ENCODE measurements at regions not wholly inside any gene's neighbourhood (a gene's known extent, or its start where the extent isn't known, plus 50 kb on each side); places are given as distances from the start of the nearest gene placed in this dataset.
"Not testable (repeated sequence)": the region's sequence is repeated elsewhere in the genome, so short reads cannot be mapped to it uniquely, and the experiment has no call there.

DNA sequence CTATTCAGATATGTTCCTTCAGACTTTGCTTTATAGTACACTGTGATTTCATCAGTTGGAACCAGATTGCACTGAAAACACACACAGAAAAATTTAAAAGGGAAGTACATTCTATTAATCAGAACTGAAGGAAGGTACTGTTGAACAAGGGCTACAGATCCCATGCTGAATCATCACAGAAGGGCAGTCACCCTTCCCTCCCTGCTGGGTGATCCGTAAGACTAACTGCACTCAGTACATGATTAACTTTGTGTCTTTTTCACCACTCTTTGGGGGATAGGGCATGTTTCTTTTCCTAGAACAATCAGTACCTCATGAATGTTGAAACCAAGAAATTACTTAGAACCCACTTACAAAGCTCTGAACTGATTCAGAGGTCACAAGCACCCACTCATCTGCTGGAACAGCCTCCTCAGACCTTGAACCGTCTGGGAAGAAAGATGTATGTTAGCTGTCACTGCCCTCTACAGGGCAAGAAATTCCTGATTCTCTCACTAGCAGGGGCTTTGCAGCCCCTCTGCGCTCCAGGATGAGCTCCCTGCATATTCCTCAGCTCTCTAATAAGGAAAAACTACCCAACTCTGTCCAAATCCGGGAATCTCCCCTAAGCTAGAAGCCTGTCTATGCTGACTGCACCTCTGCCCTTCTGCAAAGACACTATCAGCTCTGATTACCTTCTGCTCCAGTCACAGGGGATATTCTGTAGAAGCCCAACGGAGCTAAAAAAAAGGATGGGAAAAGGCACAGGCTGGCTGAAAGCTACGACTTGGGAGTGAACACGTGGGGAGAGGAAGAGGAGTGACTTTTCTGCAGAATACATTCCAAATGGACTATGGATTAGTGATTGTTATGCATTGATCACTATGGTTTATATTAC, 51.0 kb downstream of the IARS1 start:
- DNase-seq (ENCODE audit: low spot score) = no peak

- DNase-seq (ENCODE audit: low spot score) = no peak
These were observed 56.6 kb downstream of the IARS1 start for GRCh38 chr9:92236915-92237314.

DNA sequence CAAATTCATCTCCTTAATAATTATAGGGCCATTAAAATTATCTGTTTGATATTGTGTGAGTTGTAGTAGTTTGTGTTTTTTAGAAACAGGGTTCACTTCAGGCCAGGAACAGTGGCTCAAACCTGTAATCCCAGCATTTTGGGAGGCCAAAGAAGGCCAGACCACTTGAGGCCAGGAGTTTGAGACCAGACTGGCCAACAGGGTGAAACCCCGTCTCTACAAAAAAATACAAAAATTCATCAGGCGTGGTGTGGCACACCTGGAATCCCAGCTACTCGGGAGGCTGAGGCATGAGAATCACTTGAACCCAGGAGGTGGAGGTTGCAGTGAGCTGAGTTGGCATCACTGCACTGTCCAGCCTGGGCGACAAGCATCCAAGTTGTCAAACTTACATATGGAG, 57.0 kb downstream of the IARS1 start:
- no peak for DNase-seq (ENCODE audit: low spot score)

- no peak for DNase-seq (ENCODE audit: low spot score)
These were observed 59.0 kb downstream of the IARS1 start for GRCh38 chr9:92234514-92234913.

DNA sequence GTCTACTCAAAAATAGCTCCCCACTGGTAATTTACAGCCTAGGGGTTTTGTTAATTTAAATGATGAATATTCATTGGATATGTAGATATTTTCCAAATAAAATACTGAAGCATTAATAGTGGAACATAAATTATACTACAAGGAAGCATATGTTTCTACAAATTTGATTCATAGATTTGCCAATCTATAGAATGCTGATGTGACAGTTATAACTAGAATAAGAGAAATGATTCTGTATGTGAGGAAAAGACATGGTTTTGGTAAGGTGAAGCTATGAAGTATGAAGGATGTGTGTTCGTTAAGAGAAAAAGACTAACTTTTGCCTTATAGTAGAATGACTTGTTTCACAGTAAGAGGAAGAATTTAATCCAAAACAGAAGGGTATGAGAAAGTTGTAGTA, 61.3 kb downstream of the IARS1 start:
- no peak for DNase-seq (ENCODE audit: low spot score)

- DNase-seq (ENCODE audit: low spot score) = no peak
These were observed 64.9 kb downstream of the IARS1 start for GRCh38 chr9:92228628-92229027.

DNA sequence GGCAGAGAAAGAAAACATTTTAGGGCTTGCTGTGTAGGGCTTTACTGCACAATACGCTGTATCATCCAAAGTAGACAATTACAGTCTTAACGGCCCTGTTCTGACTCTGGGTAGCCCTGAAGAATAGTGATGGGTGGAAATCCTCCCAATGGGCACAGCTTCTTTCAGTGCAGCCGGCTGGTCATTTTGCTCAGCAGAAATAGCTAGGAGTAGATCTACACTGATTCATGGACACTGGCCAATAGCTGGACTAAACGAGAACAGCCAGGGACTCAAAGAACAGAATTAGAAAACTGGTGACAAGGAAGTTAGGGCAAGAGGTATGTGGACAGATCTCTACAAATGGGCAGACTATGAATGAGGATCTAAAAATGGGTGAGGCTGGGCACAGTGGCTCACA, 69.3 kb downstream of the IARS1 start:
- no peak for DNase-seq (ENCODE audit: low spot score)

- DNase-seq (ENCODE audit: low spot score) = no peak
These were observed 69.7 kb downstream of the IARS1 start for GRCh38 chr9:92223758-92224157.

- no peak for DNase-seq (ENCODE audit: low spot score)
These were observed 84.6 kb downstream of the IARS1 start for GRCh38 chr9:92208693-92209524.

DNA sequence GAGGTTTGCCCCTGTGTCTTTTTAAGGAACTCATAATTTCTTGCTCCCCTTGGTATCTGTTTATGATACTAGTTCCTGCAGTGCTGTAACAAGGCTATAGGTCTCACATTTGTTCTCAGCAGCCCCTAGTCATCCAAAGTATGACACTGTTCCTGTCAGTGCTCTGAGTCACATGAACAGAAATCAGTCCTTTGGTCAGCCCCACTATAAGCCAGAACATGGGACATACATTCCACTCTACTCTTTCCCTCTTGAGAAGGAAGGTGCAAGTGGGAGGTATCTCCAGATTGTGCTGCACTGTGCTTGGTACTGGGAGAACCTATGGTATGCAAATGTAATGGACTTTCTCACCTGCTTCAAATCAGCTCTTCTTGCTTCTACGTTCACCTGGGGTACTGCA, 87.0 kb downstream of the IARS1 start:
- DNase-seq (ENCODE audit: low spot score) = no peak

DNA sequence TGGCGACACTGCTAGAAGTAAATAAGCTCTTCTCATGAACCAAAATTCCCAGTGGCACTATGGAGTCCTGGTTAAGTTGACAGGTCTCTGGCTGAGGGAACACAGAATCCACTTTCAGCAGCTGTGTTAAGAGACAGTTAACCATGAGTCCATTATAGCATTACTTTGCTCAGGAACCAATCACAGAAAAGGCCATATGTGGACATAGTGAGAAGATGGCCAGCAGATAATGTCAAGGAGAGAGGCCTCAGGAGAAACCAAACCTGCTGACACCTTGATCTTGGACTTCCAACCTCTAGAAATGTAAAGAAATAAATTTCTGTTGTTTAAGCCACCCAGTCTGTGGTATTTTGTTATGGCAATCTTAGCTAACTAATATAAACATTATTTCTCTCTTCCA, 88.7 kb upstream of the SPTLC1 start:
- DNase-seq (ENCODE audit: low spot score) = not testable (repeated sequence)

GRCh38 chr9:92198237-92198636, 83.0 kb upstream of the SPTLC1 start:
- not testable (repeated sequence) for DNase-seq (ENCODE audit: low spot score)

DNA sequence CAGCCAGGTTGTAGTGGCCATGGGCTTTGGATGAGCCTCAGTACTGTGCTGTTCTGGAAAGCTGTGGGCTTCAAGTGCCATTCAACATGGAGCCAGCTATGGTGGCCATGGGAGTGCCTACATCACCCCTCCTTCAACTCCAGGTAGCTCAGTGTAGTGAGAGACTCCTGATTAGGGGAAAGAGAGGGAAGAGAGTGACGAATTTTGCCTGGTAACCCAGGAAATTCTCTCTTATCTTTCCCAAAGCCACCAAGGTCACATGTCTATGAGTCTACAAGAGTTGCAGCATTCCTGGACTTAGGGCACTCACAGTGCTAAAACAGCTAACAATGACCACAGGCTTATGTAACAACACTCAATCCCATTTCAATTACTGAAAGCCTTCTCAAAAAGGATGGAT, 81.7 kb upstream of the SPTLC1 start:
- no peak for DNase-seq (ENCODE audit: low spot score)

DNA sequence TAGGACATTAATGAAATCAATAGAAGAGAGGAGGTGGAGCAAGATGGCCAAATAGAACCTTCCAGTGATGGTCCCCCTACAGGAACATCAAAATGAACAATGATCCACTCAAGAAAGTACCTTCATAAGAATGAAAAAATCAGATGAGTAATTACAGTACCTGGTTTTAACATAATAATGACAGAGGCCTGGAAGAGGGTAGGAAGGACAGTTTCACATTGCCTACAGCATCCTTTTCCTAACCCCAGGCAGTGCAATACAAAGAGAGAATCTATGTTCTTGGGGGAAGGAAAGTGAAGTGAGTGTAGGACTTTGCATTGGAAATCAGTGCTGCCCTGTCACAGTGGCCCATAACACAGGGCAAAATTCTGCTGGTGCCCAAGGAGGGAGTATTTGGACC, 81.2 kb upstream of the SPTLC1 start:
- no peak for DNase-seq (ENCODE audit: low spot score)

DNA sequence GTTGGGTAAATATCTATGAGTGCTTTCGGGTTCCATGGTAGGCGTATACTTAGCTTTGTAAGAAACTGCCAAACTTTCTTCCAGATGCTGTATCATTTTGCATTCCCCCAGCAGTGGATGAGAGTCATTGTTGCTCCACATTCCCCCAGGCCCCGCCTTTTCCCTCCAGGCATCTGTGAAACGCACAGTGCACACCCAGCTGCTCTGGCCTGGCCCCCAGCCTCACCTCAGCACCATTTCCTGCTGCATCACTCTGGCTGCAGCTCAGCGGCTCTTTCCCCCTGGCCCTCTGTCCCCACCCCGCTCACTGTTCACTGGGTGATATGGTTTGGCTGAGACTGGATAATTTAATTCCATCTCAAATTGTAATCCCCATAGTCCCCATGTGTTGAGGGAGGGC, 76.6 kb upstream of the SPTLC1 start:
- DNase-seq (ENCODE audit: low spot score) = no peak

DNA sequence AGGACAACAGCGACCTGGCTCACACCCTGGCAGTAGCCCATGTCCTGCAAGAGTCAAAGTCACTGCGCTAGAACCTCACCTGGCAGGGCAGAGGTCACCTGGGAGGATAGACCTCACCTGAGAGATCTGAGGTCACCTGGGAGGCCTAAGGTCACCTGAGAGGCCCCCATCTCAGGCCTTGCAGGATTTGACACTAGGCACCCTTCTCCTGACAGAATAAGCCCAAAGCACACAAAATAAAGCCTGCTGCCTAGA, 75.2 kb upstream of the SPTLC1 start:
- no peak for DNase-seq (ENCODE audit: low spot score)

DNA sequence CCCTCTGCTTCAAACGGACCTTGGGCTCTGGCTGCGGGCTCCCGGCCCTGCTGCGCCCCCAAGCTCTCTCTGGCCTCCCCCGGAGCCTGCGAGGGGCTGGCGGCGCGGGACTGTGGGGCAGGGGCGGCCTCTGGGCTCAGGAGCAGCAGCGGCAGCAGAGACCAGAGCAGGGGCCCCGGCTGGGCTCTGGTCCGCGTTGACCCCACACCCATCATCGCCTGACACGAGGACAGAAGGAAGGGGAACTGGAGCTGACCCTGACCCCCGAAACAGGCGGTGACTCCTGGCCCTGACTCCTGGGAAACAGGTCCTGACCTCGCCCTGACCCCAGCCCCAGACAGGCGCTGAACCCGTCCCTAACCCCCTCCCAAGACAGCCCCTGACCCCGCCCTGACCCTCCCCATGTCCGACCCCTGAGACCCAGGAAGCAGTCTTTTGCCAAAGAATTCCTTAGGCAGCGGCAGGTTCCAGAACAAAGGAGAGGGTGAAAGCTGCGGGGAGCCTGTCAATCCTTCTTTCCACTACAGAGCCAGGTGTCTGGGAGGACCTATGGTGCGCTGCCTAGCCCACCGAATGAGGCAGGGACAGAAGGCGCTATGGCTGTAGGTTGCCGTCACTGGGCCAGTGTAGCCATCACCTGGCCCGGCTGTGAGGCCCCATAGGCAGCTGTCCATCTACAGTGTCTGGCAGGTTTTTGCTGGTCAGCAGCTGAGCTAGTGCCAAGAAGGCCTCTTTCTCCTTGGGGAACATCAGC, 74.7 kb upstream of the SPTLC1 start:
- no peak for DNase-seq (ENCODE audit: low spot score)

DNA sequence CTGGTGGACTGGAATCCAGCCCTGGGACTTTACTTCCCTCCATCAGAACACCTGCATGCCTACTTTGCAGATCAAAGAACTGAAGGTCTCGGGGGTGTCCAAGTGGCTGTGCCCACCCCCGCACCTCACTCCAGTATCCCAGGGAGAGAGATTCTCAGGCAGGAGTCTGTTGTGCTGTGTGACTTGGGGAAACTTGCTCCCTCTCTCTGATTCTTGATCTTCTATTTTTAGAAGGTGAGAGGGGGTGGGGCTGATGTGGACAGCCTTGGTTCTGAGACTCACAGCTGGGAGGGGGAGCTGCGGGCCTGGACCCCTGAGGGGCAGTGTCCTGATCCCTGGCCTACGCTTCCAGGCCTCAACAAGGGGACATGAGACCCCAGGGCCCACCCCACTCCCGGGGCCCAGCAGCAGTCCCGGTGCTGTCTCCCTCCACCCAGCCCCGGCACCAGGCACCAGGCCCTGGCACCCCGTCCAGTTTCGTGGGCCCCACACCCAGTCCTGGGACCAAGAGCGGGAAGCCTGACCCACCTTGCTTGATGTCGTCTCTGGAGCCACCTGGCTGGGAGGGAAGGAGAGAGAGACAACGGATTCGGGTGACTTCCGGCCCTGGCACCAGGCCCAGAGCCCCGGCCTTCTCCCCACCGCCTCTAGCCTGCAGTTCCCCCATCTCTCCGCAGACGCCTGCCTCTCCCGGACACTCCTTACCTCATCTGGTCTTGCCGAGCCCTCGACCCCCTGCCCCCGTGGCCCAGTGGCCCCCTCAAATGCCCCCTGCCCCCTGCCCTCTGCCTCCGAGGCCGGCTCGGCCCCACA, 74.0 kb upstream of the SPTLC1 start:
- DNase-seq (ENCODE audit: low spot score) = no peak

GRCh38 chr9:92187989-92188714, 72.9 kb upstream of the SPTLC1 start:
- DNase-seq (ENCODE audit: low spot score) = no peak

DNA sequence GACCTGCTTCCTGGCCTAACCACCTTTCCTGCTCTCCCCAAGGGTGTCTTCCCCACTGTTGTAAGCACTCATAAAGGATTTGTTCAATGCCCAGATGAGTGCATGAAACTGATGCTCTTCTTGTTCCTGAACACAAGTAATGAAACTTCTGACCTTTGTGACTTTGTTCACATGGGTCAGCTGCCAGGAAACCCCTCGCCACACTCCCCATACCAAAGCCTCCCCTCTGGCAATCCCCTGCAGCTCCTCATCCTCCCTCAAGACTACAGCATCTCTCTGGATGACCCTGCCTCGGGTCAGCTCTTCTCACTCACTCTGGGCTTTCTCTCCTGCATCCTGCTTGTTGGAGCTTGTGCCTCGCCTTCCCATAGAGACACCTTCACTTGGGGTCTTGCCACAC, 72.2 kb upstream of the SPTLC1 start:
- DNase-seq (ENCODE audit: low spot score) = no peak

DNA sequence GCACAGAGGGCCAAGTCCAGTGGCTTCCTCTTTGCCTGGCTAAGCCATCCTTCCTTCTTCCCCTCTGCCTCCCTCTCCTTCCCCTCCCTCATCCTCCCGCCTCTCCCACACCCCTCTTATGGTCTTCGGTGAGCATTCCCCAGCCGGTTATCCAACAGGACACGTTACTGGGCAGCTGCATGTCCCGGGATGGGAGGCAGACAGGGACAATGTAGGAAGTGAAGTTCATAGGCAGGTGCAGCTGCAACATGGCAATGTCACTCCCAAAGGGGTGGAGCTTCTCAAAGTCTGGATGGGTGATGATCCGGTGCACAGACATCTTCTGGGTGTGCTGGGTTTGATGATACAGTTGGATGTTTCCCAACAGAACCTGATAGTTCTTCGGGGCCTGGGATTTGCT, 71.4 kb upstream of the SPTLC1 start:
- no peak for DNase-seq (ENCODE audit: low spot score)
